HepG2 (cell line): ENCODE measurements at regions not wholly inside any gene's neighbourhood (a gene's known extent, or its start where the extent isn't known, plus 50 kb on each side); places are given as distances from the start of the nearest gene placed in this dataset.

Experiments
- FOXK1 ChIP-seq: sonication (generic); formaldehyde crosslinking; IDR thresholded peaks from 2 replicates; pipeline ENCODE4 v1.4.0; 2020; ENCODE audit warnings: low read depth, missing genetic modification reagents, borderline replicate concordance
- FOXP1 ChIP-seq, 2 experiments: fragments of 450-650 bp in 1 of 2; IDR thresholded peaks; 2 replicates each; pipeline ENCODE4 v1.6.1; 2017 to 2018; ENCODE audit warnings: antibody characterized with exemption in 1 of 2
- JUN ChIP-seq: sonication (generic); formaldehyde crosslinking; IDR thresholded peaks from 2 replicates; pipeline ENCODE4 v1.4.0; 2020; ENCODE audit warnings: mild to moderate bottlenecking, missing genetic modification reagents
- JUND ChIP-seq: sonication (generic); formaldehyde crosslinking; IDR thresholded peaks from 2 replicates; pipeline ENCODE4 v1.8.0; 2022; ENCODE audit warnings: mild to moderate bottlenecking, missing genetic modification reagents
- PHF21A ChIP-seq: sonication (generic); formaldehyde crosslinking; IDR thresholded peaks from 2 replicates; pipeline ENCODE4 v1.5.0; 2020; ENCODE audit warnings: mild to moderate bottlenecking, missing genetic modification reagents
- ZBTB42 ChIP-seq: sonication (generic); formaldehyde crosslinking; IDR thresholded peaks from 2 replicates; pipeline ENCODE4 v1.5.0; 2020; ENCODE audit warnings: mild to moderate bottlenecking, missing genetic modification reagents
- ZNF510 ChIP-seq: sonication (generic); formaldehyde crosslinking; IDR thresholded peaks from 2 replicates; pipeline ENCODE4 v1.4.0; 2020; ENCODE audit warnings: low read depth, mild to moderate bottlenecking, missing genetic modification reagents
- ZNF547 ChIP-seq: sonication (generic); formaldehyde crosslinking; IDR thresholded peaks from 2 replicates; pipeline ENCODE4 v1.5.1; 2020; ENCODE audit warnings: mild to moderate bottlenecking, missing genetic modification reagents
- TF ChIP-seq, protein P1 (sequence below): IDR thresholded peaks from 2 replicates; pipeline ENCODE4 v1.6.1; 2016; ENCODE audit warnings: low read depth

GRCh38 chr3:66854601-66855151 lies 143.4 kb upstream of the KBTBD8 start:
- TF ChIP-seq ZNF510 (no peak), FOXP1 (IDR thresholded peaks at IDR 0.05) (no peak), FOXP1 (CRISPR knock-in tag; IDR thresholded peaks at IDR 0.05) (no peak), JUN (CRISPR knock-in tag) (no peak), FOXK1 (CRISPR knock-in tag) (no peak), ZNF547 (CRISPR knock-in tag) (no peak), JUND (no peak), ZBTB42 (CRISPR knock-in tag) (no peak), PHF21A (CRISPR knock-in tag) (no peak)
- TF ChIP-seq, protein P1, sequence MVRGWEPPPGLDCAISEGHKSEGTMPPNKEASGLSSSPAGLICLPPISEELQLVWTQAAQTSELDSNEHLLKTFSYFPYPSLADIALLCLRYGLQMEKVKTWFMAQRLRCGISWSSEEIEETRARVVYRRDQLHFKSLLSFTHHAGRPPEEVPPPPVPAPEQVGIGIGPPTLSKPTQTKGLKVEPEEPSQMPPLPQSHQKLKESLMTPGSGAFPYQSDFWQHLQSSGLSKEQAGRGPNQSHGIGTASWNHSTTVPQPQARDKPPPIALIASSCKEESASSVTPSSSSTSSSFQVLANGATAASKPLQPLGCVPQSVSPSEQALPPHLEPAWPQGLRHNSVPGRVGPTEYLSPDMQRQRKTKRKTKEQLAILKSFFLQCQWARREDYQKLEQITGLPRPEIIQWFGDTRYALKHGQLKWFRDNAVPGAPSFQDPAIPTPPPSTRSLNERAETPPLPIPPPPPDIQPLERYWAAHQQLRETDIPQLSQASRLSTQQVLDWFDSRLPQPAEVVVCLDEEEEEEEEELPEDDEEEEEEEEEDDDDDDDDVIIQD: no peak
